ENCODE measurements at regions not wholly inside any gene's neighbourhood (a gene's known extent, or its start where the extent isn't known, plus 50 kb on each side); places are given as distances from the start of the nearest gene placed in this dataset.

DNA sequence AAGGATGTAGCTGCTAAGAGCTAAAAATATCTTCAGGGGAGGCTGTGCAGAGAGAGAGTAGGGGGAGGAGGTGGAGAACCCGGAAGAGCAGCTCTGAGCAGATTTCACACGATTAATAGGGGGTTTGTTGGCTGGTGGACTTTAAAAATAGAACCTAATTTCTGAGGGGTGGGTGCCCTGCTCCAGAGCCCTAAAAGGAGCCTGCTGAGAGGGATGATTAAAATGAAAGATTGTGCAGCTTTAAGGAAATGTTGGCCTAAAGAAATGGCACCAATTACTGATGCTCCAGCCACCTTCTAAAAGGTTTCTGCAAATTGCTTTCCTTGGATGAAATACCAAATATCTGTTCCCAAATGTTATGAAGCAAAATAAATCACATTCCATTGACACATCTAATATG lies 202.8 kb upstream of the BTBD3 start:
- H3K4me1 ChIP-seq: no peaks in the 10 kb centered on the region
- TF ChIP-seq, protein P1, sequence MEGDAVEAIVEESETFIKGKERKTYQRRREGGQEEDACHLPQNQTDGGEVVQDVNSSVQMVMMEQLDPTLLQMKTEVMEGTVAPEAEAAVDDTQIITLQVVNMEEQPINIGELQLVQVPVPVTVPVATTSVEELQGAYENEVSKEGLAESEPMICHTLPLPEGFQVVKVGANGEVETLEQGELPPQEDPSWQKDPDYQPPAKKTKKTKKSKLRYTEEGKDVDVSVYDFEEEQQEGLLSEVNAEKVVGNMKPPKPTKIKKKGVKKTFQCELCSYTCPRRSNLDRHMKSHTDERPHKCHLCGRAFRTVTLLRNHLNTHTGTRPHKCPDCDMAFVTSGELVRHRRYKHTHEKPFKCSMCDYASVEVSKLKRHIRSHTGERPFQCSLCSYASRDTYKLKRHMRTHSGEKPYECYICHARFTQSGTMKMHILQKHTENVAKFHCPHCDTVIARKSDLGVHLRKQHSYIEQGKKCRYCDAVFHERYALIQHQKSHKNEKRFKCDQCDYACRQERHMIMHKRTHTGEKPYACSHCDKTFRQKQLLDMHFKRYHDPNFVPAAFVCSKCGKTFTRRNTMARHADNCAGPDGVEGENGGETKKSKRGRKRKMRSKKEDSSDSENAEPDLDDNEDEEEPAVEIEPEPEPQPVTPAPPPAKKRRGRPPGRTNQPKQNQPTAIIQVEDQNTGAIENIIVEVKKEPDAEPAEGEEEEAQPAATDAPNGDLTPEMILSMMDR (IDR thresholded peaks at IDR 0.05): no peak
- no peaks in the 10 kb centered on the region for H3K9me3 ChIP-seq
- no peaks in the 10 kb centered on the region for H3K36me3 ChIP-seq
- no peak for DNase-seq
- H3K27me3 ChIP-seq (ENCODE audit: low read depth): no peaks in the 10 kb centered on the region
- no peak overlapping the region for H3K27ac ChIP-seq
- intact Hi-C loops (cut with DNase I): no loop called here
- no peak overlapping the region for H3K4me3 ChIP-seq
- no peak for ATAC-seq

DNA sequence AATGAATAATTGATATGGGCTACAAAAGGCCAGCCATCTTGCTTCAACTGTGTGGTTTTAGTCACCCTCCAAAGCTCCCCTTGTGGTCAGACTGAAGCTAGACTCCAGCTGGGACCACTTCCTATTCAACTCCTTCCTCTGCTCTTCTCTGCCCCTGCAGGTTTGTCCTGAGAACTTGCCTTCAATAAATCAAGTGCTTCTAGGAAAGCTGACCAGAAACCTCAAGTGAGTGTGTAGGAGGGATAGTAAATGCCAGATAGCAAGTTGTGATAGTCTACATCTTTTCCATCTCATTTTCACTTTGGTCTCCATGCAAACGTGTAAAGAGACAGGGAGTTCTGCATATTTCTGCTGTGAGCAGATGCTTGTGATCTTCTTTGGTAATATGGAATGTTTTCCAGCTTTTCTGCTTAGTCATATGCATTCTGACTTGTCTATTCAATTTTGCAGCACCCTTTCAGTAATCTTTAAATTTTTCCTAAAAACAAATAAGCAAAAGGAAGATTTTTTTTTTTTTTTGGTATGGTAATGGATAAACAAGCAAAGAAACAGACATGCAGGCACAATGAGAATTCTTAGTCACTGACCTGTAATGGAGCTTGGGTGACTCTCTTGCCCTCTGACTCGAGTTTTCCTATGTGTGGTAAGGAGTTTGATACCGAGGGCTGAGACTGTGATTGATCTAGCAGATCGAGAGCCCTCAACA lies 201.3 kb upstream of the BTBD3 start:
- no peak for ATAC-seq
- Histone ChIP-seq H3K36me3 (no peaks in the 10 kb centered on the region), H3K27me3 (ENCODE audit: low read depth) (no peaks in the 10 kb centered on the region), H3K9me3 (no peaks in the 10 kb centered on the region), H3K27ac (no peak overlapping the region), H3K4me3 (no peak overlapping the region), H3K4me1 (no peaks in the 10 kb centered on the region)
- no peak for DNase-seq
- TF ChIP-seq, protein P1 (IDR thresholded peaks at IDR 0.05): peak; percentile 9
- intact Hi-C loops (cut with DNase I): no loop called here

DNA sequence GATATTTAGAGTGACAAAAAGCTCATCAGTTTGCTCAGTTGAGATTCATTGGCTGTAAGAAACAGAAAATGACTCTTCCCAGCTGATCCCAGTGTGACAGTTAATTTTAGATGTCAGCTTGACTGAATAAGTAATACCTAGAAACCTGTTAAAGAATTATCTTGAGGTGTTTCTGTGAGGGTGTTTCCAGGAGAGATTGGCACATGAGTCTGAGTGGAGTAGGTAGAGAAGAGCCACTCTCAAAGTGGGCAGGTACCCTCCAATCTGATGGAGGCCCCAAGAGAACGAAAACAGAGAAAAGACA lies 200.8 kb upstream of the BTBD3 start:
- ATAC-seq (no peak), DNase-seq (no peak)
- Histone ChIP-seq H3K4me3 (no peak overlapping the region), H3K4me1 (no peaks in the 10 kb centered on the region), H3K27me3 (ENCODE audit: low read depth) (no peaks in the 10 kb centered on the region), H3K9me3 (no peaks in the 10 kb centered on the region), H3K27ac (no peak overlapping the region), H3K36me3 (no peaks in the 10 kb centered on the region)
- intact Hi-C loops (cut with DNase I): no loop called here
- TF ChIP-seq, protein P1 (IDR thresholded peaks at IDR 0.05): no peak

DNA sequence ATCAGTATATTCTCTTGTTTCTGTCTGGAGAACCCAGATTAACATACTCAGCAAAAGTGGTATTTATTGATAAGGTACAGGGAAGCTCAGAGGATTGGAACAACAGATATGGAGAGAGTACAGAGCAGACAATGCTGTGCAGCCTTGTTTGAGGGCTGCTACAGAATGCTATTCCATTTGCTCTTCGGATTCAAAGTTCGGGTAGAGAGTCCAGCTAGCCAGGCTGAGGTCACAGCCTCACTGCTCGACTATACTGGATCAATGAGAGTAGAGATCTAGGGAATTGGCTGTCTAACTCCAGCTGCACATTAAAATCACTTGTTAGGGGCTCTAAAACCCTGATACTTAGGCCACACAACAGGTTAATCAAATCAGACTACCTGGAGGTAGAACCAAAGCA lies 200.1 kb upstream of the BTBD3 start:
- Histone ChIP-seq H3K4me3 (no peak overlapping the region), H3K27ac (no peak overlapping the region), H3K9me3 (no peaks in the 10 kb centered on the region), H3K36me3 (no peaks in the 10 kb centered on the region), H3K27me3 (ENCODE audit: low read depth) (no peaks in the 10 kb centered on the region), H3K4me1 (no peaks in the 10 kb centered on the region)
- TF ChIP-seq, protein P1 (IDR thresholded peaks at IDR 0.05): no peak
- ATAC-seq (no peak), DNase-seq (no peak)
- intact Hi-C loops (cut with DNase I): no loop called here

DNA sequence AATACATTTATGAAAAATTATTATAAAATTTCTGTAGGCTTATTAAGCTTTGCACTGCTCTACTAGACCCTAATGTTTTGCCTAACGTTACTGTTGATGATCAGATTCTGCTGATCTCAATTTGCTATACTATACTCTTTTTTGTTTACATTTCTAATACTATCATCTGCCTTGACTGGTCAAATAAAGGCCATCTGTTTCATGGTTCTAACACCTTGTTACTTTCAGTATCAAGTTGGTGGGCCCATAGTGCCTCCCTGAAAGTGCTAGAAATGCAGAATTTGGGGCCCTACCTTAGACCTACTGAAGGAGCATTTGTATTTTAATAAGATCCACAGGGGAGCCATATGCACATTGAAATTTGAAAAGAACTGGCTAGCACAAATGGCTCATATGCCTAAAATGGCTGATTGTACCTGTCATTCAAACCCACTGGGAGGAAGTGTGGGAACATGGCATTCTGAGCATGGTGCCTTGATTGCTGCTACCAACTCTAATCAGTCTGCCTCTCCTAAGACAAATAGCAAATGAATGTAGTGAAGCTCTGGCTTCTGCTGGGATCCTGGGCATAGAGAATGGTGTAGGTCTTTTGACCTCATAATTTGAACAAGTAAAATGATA lies 199.1 kb upstream of the BTBD3 start:
- Histone ChIP-seq H3K36me3 (no peaks in the 10 kb centered on the region), H3K4me1 (no peaks in the 10 kb centered on the region), H3K27ac (no peak overlapping the region), H3K9me3 (no peaks in the 10 kb centered on the region), H3K4me3 (no peak overlapping the region), H3K27me3 (ENCODE audit: low read depth) (no peaks in the 10 kb centered on the region)
- no peak for DNase-seq
- intact Hi-C loops (cut with DNase I): no loop called here
- no peak for ATAC-seq
- TF ChIP-seq, protein P1 (IDR thresholded peaks at IDR 0.05): no peak
